BJ (cell line): ENCODE measurements at regions not wholly inside any gene's neighbourhood (a gene's known extent, or its start where the extent isn't known, plus 50 kb on each side); places are given as distances from the start of the nearest gene placed in this dataset.

ENCODE experiments used
- CTCF ChIA-PET: fragments of 350-600 bp; formaldehyde crosslinking; extraction: SDS; loops from one replicate; lab custom pipeline; 2021; ENCODE audit warnings: antibody characterized with exemption, inconsistent platforms; lab: Yijun Ruan, JAX
- POLR2A ChIA-PET: fragments of 300-600 bp; sonication (Branson Sonifier 250); formaldehyde crosslinking; extraction: SDS; loops from one replicate; lab custom pipeline; 2021; ENCODE audit warnings: antibody characterized with exemption; lab: Charles Lee
- DNase-seq: peaks from one replicate; pipeline ENCODE4 v3.0.0-alpha.2; 2011; ENCODE audit warnings: low read depth
- H3K27me3 ChIP-seq: 2 replicates; pipeline ENCODE4 v1.6.0; 2011; ENCODE audit warnings: low read length; ENCODE audit not compliant: control insufficient read depth, insufficient read depth
- H3K36me3 ChIP-seq: 2 replicates; pipeline ENCODE4 v1.5.1; 2011; ENCODE audit warnings: low read length; ENCODE audit not compliant: control insufficient read depth, insufficient read depth
- H3K4me3 ChIP-seq: 2 replicates; pipeline ENCODE4 v1.5.1; 2011; ENCODE audit warnings: low read depth, mild to moderate bottlenecking, control low read depth, low read length
- TF ChIP-seq, protein P1 (sequence below): IDR thresholded peaks from 2 replicates; pipeline ENCODE4 v1.5.1; 2011; ENCODE audit warnings: low read depth, mild to moderate bottlenecking, control low read depth, inconsistent platforms, low read length, moderate library complexity; ENCODE audit not compliant: insufficient read depth

DNA sequence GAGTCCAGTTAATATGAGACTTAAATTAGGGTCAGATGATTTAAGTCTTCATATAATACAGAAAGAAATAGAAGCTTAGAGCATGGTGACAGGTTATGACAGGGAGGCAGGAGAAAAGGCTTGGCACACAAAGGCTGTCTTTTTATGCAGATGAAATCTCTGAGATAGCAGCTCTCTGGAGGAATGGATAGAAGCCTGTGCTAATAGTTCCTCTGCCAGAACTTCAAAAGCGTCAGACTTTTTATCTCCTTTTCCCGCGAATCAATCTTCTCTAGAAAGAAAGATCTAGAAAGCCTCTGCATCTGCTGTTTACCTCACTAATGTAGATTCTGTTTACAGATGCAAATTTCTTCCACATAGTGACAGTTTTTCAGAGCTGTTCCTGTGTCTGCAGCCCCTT is 1106.2 kb downstream of the XPNPEP1 start:
- ChIA-PET POLR2A (no interaction called here), CTCF (no interaction called here)
- H3K4me3 ChIP-seq = no peak overlapping the region
- TF ChIP-seq, protein P1, sequence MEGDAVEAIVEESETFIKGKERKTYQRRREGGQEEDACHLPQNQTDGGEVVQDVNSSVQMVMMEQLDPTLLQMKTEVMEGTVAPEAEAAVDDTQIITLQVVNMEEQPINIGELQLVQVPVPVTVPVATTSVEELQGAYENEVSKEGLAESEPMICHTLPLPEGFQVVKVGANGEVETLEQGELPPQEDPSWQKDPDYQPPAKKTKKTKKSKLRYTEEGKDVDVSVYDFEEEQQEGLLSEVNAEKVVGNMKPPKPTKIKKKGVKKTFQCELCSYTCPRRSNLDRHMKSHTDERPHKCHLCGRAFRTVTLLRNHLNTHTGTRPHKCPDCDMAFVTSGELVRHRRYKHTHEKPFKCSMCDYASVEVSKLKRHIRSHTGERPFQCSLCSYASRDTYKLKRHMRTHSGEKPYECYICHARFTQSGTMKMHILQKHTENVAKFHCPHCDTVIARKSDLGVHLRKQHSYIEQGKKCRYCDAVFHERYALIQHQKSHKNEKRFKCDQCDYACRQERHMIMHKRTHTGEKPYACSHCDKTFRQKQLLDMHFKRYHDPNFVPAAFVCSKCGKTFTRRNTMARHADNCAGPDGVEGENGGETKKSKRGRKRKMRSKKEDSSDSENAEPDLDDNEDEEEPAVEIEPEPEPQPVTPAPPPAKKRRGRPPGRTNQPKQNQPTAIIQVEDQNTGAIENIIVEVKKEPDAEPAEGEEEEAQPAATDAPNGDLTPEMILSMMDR = no peak
- no peak for DNase-seq
- no peaks in the 10 kb centered on the region for H3K27me3 ChIP-seq
- H3K36me3 ChIP-seq = no peaks in the 10 kb centered on the region

DNA sequence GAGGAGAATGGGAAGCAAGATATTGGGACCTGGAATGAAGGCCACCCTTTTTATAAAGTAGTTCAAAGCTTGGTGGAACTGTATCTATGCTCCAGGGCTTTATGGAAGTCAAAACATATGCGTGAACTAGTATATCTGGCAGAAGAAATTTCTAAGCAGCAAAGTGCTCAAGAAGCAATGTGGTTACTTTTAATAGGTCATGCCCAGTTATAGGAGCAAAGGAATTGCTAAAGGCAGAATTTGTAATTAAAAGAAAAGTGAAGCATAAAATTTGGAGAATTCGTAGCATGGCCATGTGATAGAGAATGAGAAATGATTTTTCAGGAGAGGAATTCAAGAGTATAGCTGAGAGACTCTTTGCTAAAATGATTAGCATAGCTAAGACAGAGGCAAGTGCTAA is 1110.4 kb downstream of the XPNPEP1 start:
- ChIA-PET CTCF (no interaction called here), POLR2A (no interaction called here)
- DNase-seq = no peak
- H3K4me3 ChIP-seq = no peak overlapping the region
- no peaks in the 10 kb centered on the region for H3K36me3 ChIP-seq
- TF ChIP-seq, protein P1 = no peak
- no peaks in the 10 kb centered on the region for H3K27me3 ChIP-seq

DNA sequence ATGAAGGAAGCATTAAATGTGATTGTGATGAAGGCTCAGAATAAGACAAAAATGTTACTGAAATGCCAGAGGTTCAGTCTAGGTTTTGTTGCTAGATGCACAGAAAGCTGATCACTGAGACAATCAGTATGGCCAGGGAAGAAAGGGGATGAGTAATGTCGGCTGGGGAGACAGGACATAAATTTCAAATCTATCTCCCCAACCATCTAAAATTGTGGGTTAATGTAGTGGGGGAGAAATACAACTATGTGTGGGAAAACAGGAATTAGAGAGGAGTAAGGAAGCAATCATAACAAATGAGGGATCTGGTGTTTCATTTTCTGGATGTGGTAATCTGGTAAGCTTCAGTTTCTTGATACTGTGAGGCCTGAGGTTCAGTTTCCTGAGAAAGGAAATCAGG is 1111.0 kb downstream of the XPNPEP1 start:
- DNase-seq = no peak
- no peaks in the 10 kb centered on the region for H3K36me3 ChIP-seq
- TF ChIP-seq, protein P1 = no peak
- H3K4me3 ChIP-seq = no peak overlapping the region
- ChIA-PET POLR2A (no interaction called here), CTCF (no interaction called here)
- no peaks in the 10 kb centered on the region for H3K27me3 ChIP-seq

DNA sequence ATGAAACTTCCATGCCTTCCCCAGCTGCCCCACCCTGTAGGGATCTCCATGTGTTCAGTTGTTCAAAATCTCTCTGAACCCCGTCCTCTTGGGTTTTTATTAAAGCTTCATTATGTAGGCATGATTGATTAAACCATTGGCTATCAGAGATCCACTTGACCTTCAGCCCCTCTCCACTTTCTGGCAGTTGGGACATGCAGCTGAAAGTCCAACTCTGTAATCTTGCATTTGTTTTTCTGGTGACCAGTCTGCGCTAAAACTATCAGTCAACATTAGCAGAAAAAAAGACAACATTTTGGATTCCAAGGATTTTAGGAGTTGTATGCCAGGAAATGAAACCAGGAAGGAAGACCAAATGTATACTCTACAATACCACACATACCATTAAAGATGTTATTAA is 1115.1 kb downstream of the XPNPEP1 start:
- CTCF ChIA-PET = no interaction called here
- POLR2A ChIA-PET = no interaction called here

DNA sequence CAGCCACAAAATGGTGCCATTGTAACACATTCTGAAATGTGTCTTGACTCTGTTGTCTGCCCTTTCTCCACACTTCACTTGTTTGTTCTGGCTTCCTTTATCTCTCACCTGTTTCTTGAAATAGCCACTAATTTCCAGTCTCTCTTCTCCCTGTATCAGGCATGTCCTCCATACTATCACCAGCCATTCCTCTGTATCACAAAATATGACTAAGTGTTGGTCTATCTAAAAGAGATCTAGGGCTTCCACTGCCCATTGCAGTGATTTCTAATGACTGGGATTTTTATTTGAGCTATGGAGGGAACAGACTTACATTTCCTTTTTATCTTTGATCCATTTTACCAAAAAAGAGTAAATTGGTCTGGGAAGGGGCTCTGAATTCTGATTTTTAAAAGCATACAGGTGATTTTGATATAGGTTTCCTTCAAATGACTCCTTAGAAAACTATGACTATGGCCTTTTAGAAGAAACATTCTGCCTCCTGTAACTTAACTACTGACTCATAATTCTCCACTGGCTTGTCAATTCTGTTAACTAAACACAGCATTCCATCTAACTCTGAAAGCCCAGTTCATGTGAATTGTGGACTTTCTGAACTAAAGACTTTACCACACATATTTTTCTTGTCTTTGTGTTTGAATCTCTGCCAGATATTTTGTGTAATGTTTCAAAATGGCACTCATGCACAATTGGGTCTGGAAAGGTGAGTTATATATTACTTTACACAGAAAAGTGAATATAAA is 1121.4 kb downstream of the XPNPEP1 start:
- no peaks in the 10 kb centered on the region for H3K27me3 ChIP-seq
- TF ChIP-seq, protein P1 = no peak
- DNase-seq = no peak
- H3K36me3 ChIP-seq = no peaks in the 10 kb centered on the region
- ChIA-PET CTCF (no interaction called here), POLR2A (no interaction called here)
- no peak overlapping the region for H3K4me3 ChIP-seq

More for the DNA sequence above, 1115.1 kb downstream of the XPNPEP1 start:
- no peak for DNase-seq
- Histone ChIP-seq H3K27me3 (no peaks in the 10 kb centered on the region), H3K36me3 (no peaks in the 10 kb centered on the region), H3K4me3 (no peak overlapping the region)
- TF ChIP-seq, protein P1 = no peak
